HG03025 (cell line): ENCODE measurements at regions not wholly inside any gene's neighbourhood (a gene's known extent, or its start where the extent isn't known, plus 50 kb on each side); places are given as distances from the start of the nearest gene placed in this dataset.
A peak's percentile ranks its signal among the peaks of the same experiment; 100 is the strongest.
"Not testable (repeated sequence)": the region's sequence is repeated elsewhere in the genome, so short reads cannot be mapped to it uniquely, and the experiment has no call there.

Source experiments
- ATAC-seq: cut with Tn5 transposase; IDR thresholded peaks from one replicate; pipeline ENCODE4 v1.9.1; 2021; ENCODE audit warnings: mild to moderate bottlenecking, moderate library complexity; ENCODE audit not compliant: unreplicated experiment, low FRiP score

DNA sequence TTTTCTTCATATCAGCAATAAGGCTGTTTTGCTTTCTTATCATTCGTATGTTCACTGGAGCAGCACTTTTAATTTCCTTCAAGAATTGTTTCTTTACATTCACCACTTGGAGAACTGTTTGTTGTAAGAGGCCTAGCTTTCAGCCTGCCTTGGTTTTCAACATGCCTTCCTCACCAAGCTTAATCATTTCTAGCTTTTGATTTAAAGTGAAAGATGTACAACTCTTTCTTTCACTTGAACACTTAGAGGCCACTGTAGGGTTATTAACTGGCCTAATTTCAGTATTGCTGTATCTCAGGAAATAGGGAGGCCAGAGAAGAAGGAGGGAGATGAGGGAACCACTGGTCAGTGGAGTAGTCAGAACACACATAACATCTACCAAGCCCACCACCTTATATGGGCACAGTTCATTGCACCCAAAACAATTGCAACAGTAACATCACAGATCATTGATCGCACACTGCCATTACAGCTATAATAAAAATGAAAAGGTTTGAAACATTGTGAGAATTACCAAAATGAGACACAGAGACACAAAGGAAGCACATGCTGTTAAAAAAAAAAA lies 181.4 kb upstream of the TUBA3C start:
- no peak for ATAC-seq

DNA sequence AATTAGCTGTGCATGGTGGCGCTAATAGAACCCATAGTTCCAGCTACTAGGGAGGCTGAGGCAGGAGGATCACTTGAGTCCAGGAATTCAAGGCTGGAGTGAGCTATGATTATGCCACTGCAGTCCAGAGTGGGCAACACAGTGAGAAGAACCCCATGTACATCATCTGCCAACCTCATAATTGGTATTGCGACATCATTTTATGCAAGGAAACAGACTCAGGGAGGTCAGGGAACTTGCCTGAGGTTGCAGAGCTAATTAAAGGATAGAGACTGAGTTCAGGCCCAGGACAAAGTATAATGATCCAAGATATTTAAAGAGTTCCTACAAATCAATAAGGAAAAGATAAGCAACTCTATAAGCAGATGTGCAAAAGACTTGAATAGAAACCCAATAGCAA lies 178.1 kb upstream of the TUBA3C start:
- not testable (repeated sequence) for ATAC-seq

DNA sequence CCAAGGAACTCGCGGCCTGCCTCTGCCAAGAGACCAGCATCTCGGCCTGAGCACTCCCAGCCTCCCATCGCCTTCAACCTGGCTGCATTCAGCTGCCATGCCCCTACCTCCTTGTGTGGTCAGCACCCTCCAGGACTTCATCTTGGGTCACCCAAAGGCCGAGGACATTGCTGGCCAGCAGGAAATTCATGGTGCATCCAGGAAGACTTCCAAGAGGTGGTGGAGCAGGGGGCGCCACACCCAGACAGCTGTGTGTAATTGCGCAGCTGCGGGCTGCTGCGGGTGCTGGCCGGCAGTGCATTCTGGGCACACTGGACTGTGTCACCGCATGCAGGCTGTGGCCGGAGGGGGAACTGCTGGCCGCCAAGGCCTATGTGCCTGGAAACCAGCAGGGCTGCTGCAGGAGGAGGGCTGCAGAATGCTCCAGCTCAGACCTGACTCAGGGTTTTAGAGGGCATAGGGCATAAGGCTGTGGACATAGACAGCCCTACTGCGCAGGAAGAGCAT lies 164.3 kb upstream of the TUBA3C start:
- no peak for ATAC-seq

DNA sequence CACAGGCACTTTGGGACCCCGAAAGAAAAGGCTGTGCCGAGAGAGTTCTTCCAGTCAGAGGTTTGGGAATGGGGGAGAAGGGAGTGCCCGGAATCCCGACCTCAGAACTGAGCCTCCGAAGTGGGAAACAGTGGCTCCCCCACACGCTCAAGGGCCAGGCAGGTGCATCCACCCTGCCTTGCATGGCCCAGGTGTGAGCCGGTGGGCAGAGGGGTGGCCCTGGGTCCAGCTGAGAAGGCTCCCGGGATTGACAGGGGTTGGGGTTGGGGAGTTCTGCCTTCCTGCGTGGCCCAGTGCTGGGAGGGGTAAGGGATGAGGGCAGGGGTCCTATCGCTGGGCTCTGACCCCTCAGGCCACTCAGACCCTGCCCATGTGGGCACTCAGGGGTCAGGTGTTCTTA lies 163.5 kb upstream of the TUBA3C start:
- peak; percentile 27 for ATAC-seq

DNA sequence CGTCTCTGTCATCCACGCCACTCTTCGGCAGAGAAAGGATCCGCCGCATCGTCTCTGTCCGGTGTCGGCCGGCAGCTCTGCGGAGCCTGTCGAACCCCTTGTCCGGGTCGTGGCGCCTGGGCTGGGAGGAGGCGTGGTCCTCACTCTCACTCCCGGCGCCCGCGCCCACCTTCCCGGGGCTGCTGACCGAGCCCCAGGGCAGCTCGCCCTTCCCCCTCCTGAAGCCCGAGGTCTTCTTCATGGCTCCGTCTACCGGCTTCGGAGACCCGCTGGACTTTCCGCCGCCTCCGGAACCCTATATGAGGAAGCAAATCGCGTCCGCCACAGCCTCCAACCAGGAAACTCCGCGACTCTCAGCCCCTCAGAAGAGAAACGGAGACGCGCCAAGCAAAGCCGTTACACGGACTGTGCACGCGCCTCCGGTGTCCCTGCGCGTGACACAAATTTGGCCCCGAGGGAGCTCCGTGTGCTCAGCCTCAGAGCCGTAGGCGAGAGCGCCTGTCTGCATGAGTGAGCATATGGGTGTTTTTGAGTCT lies 163.0 kb upstream of the TUBA3C start:
- ATAC-seq, result peak; percentile 61

DNA sequence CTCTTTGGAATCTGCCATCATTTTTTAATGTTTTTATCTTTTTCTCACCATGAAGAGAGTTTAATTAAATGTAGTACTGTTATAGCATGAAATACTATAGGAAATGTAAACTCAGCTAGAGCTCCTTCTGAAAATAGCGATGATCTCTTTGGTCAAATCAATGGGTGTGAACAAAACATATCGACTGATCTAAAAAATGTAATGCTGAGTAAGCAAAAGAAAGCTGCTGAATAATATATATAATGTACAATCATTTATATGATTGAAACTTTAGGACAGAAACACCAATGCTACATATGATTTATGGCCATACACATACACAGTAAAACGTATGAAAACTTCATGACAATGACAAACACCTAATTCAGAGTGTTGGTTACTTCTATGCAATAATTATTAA lies 150.8 kb upstream of the TUBA3C start:
- ATAC-seq, result no peak

DNA sequence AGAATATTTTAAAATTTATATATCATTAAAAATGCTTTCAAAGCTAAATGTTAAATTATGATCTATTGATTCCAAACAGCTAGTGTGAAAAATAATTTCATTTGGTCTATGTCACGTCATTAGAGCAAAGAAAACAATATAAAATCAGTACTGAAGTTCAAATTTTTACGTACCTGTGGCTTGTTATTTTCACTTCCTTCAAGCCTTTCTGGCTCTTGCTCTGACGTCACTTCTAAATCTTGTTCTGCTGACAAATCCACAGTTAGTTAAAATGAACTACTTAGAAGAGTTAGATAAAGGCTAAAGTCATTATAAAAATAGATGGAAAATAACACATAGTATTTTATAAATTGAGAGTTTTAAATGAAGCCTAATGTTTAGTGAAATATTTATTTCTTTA lies 147.7 kb upstream of the TUBA3C start:
- no peak for ATAC-seq

DNA sequence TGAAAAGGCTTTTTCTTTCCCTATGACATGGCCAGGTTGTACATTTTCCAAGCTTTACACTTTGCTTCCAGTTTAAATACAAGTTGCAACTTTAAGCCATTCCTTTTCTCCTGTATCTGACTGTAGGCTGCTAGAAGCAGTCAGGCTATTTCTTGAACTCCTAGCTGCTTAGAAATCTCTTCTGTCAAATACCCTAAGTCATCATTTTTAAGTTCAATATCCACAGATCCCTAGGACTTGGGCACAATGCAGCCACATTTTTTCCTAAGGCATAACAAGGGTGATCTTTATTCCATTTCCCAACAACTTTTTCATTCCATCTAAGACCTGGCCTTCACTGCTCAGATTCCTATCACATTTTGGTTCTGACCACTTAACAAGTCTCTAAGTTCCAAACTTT lies 142.7 kb upstream of the TUBA3C start:
- no peak for ATAC-seq

DNA sequence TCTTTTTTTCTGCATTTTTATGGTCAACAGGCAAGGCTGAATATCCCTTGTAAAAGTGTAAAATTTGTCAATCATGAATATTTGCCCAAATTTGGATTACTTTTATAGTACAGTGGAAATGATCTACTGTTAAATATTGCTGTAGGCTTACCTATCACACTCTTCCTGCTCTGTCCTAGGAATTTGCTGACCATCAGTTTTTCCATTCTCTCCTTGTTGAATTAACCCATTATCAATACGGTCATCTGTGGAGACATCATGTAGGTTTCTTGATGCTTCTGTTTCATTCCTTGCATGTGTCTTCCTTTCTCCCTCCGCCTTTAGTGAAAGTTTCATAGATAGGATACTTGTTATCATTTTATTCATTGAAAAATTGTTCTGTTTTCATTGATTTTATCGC lies 139.6 kb upstream of the TUBA3C start:
- no peak for ATAC-seq

DNA sequence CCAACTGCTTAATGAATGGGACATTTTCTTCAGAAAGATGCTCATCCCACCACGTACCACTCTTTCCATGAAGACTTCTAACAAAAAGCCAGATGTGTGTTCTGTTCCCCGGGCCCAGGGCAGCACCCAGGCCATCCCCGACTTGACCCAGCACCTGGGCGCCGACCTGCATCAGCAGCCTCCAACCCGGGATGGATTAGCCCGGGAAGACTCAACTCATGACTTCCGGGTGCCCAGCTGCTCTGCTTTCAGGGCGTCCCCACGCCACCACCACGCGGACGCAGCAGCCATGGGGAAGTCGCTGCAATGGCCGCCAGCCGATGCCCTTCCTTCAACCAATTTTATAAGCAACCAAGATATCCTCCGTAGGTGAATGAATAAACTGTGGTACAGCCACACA lies 123.8 kb upstream of the TUBA3C start:
- no peak for ATAC-seq

DNA sequence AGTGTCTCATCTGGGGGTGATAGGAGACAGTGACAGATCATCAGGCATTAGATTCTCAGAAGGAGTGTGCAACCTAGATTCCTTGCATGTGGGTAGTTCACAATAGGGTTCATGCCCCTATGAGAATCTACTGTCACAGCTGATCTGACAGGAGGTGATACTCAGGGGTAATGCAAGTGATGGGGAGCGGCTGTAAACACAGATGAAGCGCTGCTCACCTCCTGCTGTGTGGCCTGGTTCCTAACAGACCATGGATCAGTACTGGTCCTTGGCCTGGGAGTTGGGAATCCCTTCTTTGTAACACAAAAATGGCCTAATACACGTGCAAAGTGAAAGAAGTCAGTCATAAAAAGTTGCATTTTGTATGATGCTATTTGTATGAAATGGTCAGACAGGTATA lies 107.6 kb upstream of the TUBA3C start:
- ATAC-seq, result no peak

DNA sequence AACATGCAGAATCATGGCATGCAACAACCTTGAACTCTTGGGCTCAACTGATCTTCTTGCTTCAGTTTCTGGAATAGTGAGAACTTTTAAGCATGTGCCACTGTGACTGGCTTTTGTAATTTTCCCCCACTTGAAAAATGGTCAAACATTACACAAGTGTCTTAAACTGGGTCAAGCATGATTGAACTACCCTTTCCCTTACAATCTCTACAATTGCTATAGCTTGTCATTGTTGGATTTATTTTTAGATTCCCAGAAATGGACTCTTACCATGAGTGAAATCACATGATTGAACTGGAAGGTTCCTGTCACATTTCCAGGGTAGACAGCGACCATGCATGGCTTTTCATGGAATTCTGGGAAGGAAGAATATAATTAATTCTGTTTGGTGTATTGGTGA lies 102.2 kb upstream of the TUBA3C start:
- no peak for ATAC-seq

DNA sequence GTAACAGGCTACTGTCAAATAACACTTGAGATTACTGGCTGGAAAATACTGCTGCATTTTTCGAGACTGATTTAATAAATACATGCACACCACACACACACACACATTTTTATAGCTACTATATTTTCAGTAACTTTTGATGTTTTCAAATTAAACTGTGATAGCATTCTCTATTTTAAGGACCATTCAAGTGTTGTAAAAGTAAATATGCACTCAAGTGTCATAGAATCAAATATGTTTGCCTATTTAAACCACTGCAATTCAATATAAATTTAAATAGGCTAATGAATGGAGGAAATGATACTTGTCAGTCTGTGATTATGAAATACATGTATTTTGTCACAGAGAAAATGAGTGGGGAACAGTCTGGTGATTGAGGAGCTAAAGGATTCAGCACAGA lies 86.7 kb upstream of the TUBA3C start:
- no peak for ATAC-seq

DNA sequence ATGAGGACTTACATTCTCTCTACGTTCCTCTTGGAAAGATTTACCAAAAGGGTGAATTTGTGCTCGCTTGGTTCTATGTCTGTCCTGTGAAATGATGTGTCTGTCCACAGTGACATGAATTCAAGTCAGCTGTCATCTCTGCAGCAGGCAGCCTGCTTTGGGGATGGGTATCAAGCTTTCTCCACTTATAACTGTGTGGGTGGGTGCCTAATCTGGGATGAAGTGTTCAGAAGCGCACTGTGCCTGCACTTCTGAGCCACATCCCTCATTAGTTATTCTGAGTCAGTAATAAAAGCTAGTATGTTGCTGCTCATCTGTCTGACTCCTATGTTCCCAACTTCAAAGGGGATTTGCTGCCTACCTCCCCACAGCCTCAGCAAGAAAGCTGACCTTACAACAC lies 86.1 kb upstream of the TUBA3C start:
- no peak for ATAC-seq

DNA sequence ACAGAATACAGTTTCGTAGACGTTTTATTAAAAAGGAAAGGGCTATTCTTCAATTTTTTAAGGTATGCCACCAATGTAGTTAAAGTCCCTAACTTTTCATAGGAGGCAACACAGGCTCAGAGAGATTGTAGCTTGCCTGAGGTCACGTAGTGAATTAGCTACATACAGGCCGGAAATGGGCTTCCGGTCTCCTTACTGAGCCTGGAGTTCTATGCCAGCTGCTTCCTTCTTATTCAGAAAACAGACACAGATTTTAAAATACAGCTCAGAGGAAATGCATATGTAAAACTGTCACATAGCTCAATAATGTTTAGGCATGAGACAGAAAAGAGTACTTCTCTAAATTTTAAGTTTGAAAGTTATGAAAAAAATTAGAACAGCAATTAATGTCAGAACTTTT lies 85.4 kb upstream of the TUBA3C start:
- no peak for ATAC-seq

DNA sequence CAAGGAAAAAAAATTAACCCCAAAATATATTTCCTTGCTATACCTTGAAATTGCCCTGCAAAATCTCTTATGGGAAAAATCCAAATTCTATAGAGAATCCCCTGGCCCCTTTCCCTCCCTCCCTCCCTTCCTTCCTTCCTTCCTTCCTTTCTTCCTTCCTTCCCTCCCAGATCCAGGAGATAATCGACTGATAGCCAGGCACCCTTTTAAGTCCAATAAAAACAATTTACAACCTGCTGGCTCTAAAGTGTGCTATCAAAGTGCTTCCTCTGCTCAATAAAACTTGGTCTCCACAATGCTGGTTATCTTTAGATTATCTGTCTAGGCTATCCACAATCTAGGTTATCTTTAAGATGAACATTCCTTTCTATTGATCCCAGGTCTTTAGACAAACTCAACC lies 83.1 kb upstream of the TUBA3C start:
- ATAC-seq, result no peak

DNA sequence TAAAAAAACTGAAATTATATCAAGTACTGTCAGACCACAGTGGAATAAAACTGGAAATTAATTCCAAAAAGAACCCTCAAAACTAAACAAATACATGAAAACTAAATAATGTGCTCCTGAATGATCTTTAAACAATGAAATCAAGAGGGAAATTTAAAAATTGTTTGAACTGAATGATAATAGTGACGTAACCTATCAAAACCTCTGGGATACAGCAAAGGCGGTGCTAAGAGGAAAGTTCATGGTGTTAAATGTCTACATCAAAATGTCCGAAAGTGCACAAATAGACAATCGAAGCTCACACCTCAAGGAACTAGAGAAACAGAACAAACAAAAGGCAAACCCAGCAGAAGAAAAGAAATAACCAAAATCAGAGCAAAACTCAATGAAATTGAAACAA lies 70.8 kb upstream of the TUBA3C start:
- ATAC-seq, result no peak

DNA sequence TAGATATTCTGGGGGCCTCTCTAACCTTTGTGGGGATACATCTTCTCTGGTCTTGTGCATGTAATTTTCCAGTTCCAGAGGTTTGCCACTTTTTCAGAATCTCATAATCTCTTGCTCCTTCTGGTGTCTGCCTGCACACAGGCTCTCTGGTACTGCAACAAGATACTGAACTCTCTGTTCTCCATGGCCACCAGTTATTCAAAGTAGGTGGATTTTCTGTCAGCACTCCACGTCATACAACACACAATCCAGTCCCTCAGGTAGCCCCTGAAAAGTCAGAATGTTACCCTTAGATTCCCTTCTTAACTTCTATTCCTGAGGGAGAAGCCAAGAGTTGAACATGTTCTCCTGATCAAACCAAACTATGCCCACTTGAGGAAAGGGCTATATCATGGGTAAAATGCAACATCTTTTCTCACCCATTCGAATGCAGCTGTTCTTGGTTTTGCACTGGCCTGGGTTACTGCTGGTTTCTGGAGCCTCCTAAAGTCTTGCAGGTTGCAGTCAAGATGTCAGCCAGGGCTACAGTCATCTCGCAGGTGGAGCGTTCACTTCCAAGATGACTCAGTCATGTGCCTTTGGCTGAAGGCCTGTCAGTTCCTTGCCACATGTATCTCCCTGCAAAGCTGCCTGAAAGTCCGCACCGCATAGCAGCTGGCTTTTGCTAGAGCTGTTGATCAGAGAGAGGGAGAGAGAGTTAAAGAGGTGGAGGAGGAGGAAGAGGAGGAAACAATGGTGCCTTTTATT lies 57.7 kb upstream of the TUBA3C start:
- ATAC-seq, result peak; percentile 95
